ENCODE measurements at regions not wholly inside any gene's neighbourhood (a gene's known extent, or its start where the extent isn't known, plus 50 kb on each side); places are given as distances from the start of the nearest gene placed in this dataset.

DNA sequence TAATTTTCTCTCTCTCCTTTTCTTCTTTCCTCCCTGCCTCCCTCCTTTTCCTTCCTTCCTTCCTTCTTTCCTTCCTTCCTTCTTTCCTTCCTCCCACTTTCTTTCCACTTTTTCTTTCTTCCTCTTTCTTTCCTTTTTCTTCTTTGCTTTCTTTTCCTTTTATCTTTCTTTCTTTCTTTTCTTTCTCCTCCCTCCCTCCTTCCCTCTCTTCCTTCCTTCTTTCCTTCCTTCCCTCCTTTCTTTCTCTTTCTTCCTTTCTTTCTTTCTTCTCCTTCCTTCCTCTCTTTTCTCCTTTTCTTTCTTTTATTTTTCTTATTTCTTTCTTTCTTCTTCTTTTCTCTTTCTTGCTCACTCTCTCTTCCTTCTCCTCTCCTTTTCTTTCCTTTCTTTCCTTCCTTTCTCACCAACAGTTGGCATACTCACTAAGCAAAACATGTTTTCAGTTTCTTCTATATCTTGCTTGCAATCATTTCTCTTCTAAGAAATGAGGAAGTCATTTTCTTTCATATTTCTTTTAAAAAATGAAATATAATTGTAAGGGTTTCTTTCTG is 97.1 kb upstream of the MAF start:
- Mint-ChIP-seq H3K9me3 (ENCODE audit: insufficient read depth) (peaks cover 3% of the 10 kb centered on the region), H3K27me3 (no peaks in the 10 kb centered on the region), H3K4me3 (no peak overlapping the region), H3K27ac (no peak overlapping the region), H3K4me1 (no peaks in the 10 kb centered on the region)
- Histone ChIP-seq H3K9ac (ENCODE audit: low read length) (no peak overlapping the region), H3K9me3 (ENCODE audit: control extremely low read depth in 1 of 3, control insufficient read depth in 2 of 3, insufficient read depth in 1 of 3, low read length in 2 of 3) (peaks cover 4 to 5% (median 5%) of the 10 kb centered on the region in 3 donors), H3K4me2 (replicated peaks; ENCODE audit: low read depth, low read length, poor library complexity, severe bottlenecking) (no peak overlapping the region), H3K27me3 (replicated peaks in 1 of 4; ENCODE audit: control extremely low read depth in 1 of 4, control insufficient read depth in 3 of 4, insufficient read depth in 4 of 4, low read length in 3 of 4) (no peaks in the 10 kb centered on the region), H3K36me3 (replicated peaks in 1 of 2; ENCODE audit: control extremely low read depth in 1 of 2, control insufficient read depth in 1 of 2, extremely low read depth in 1 of 2, insufficient read depth in 2 of 2, low read length in 1 of 2) (no peaks in the 10 kb centered on the region), H3K79me2 (ENCODE audit: control insufficient read depth, insufficient read depth, low read length) (no peaks in the 10 kb centered on the region), H2AFZ (ENCODE audit: insufficient read depth, low read depth, low read length, poor library complexity, severe bottlenecking) (no peak overlapping the region), H3K4me3 (ENCODE audit: control extremely low read depth in 1 of 5, extremely low read depth in 1 of 5, insufficient read depth in 1 of 5, low read depth in 2 of 5, low read length in 4 of 5) (no peak overlapping the region), H3K4me1 (ENCODE audit: control insufficient read depth in 2 of 2, insufficient read depth in 2 of 2, low read length in 2 of 2) (no peaks in the 10 kb centered on the region), H4K20me1 (ENCODE audit: control insufficient read depth, insufficient read depth, low read length, poor library complexity, severe bottlenecking) (no peaks in the 10 kb centered on the region), H3K27ac (ENCODE audit: low read length in 2 of 2) (no peak overlapping the region)
- DNase-seq, result no peak
- intact Hi-C loops (cut with micrococcal nuclease), result no loop called here
- ChIA-PET CTCF (no interaction called here), POLR2A (no interaction called here)
- TF ChIP-seq EZH2 (IDR thresholded peaks at IDR 0.05; ENCODE audit: borderline replicate concordance, insufficient read depth, low read depth, low read length, poor library complexity, severe bottlenecking) (no peak), CTCF (IDR thresholded peaks at IDR 0.05) (no peak)
- ATAC-seq (ENCODE audit: low read depth), result no peak

DNA sequence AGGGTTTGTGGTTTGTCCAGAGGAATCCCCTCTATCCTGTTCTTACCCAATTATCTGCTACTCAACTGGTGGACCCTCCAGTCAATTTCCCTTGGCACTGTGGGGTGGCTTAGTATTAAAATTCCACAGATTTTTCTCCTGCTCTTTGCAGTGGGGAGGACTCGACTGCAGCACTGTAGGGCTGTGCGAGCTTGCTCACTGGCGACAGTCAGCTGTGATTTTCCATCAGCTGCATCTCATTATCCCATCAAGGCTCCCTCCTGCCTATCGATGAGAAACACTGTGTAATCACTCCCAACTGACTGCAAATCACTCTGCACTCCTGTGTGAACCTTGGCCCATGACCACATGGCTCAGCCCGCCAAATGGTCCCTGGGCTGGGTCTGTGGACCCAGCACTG is 90.5 kb upstream of the MAF start:
- no peak for TF ChIP-seq EZH2 (IDR thresholded peaks at IDR 0.05; ENCODE audit: borderline replicate concordance, insufficient read depth, low read depth, low read length, poor library complexity, severe bottlenecking)
- TF ChIP-seq CTCF (IDR thresholded peaks at IDR 0.05), result no peak
- peaks cover 3% of the 10 kb centered on the region for H3K9me3 Mint-ChIP-seq (ENCODE audit: insufficient read depth)
- H3K36me3 ChIP-seq (replicated peaks in 1 of 2; ENCODE audit: control extremely low read depth in 1 of 2, control insufficient read depth in 1 of 2, extremely low read depth in 1 of 2, insufficient read depth in 2 of 2, low read length in 1 of 2), result no peaks in the 10 kb centered on the region
- DNase-seq (no peak), ATAC-seq (ENCODE audit: low read depth) (no peak)
- no peaks in the 10 kb centered on the region for H4K20me1 ChIP-seq (ENCODE audit: control insufficient read depth, insufficient read depth, low read length, poor library complexity, severe bottlenecking)
- no peaks in the 10 kb centered on the region for H3K4me1 ChIP-seq (ENCODE audit: control insufficient read depth in 2 of 2, insufficient read depth in 2 of 2, low read length in 2 of 2)
- H3K27me3 Mint-ChIP-seq, result peaks cover 3% of the 10 kb centered on the region
- H3K4me3 ChIP-seq (ENCODE audit: control extremely low read depth in 1 of 5, extremely low read depth in 1 of 5, insufficient read depth in 1 of 5, low read depth in 2 of 5, low read length in 4 of 5), result no peak overlapping the region
- ChIA-PET CTCF (no interaction called here), POLR2A (no interaction called here)
- H3K4me3 Mint-ChIP-seq, result no peak overlapping the region
- no peaks in the 10 kb centered on the region for H3K79me2 ChIP-seq (ENCODE audit: control insufficient read depth, insufficient read depth, low read length)
- intact Hi-C loops (cut with micrococcal nuclease), result no loop called here
- WGBS (ENCODE audit: insufficient coverage), result 68% methylated on average over 4 of the region's 5 CpGs
- peaks cover 3 to 5% (median 3%) of the 10 kb centered on the region in 3 donors for H3K9me3 ChIP-seq (ENCODE audit: control extremely low read depth in 1 of 3, control insufficient read depth in 2 of 3, insufficient read depth in 1 of 3, low read length in 2 of 3)
- H3K27me3 ChIP-seq (replicated peaks in 1 of 4; ENCODE audit: control extremely low read depth in 1 of 4, control insufficient read depth in 3 of 4, insufficient read depth in 4 of 4, low read length in 3 of 4), result no peaks in the 10 kb centered on the region
- H3K9ac ChIP-seq (ENCODE audit: low read length), result no peak overlapping the region
- H2AFZ ChIP-seq (ENCODE audit: insufficient read depth, low read depth, low read length, poor library complexity, severe bottlenecking), result no peak overlapping the region
- H3K27ac Mint-ChIP-seq, result no peak overlapping the region
- H3K4me2 ChIP-seq (replicated peaks; ENCODE audit: low read depth, low read length, poor library complexity, severe bottlenecking), result no peak overlapping the region
- H3K27ac ChIP-seq (ENCODE audit: low read length in 2 of 2), result no peak overlapping the region
- no peaks in the 10 kb centered on the region for H3K4me1 Mint-ChIP-seq
